ENCODE measurements at regions not wholly inside any gene's neighbourhood (a gene's known extent, or its start where the extent isn't known, plus 50 kb on each side); places are given as distances from the start of the nearest gene placed in this dataset.

DNA sequence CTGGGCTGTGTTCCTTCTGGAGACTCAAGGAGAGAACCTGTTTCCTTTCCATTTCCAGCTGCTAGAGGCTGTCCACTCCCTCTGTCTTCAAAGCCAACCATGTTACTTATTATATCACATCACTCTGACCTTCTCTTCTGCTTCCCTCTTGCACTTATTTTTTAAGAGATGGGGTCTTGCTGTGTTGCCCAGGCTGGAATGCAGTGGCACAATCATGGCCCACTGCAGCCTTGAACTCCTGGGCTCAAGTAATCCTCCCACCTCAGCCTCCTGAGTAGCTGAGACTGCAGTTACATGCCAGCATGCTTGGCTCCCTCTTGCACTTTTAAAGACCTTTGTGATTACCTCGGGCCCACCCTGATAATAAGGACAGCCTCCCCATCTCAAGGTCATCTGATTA lies 160.0 kb upstream of the DTNBP1 start:
- no peak for TF ChIP-seq EZH2phosphoT487 (IDR thresholded peaks at IDR 0.05; ENCODE audit: low read depth)
- TF ChIP-seq, protein P1, sequence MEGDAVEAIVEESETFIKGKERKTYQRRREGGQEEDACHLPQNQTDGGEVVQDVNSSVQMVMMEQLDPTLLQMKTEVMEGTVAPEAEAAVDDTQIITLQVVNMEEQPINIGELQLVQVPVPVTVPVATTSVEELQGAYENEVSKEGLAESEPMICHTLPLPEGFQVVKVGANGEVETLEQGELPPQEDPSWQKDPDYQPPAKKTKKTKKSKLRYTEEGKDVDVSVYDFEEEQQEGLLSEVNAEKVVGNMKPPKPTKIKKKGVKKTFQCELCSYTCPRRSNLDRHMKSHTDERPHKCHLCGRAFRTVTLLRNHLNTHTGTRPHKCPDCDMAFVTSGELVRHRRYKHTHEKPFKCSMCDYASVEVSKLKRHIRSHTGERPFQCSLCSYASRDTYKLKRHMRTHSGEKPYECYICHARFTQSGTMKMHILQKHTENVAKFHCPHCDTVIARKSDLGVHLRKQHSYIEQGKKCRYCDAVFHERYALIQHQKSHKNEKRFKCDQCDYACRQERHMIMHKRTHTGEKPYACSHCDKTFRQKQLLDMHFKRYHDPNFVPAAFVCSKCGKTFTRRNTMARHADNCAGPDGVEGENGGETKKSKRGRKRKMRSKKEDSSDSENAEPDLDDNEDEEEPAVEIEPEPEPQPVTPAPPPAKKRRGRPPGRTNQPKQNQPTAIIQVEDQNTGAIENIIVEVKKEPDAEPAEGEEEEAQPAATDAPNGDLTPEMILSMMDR (IDR thresholded peaks at IDR 0.05; ENCODE audit: low read depth, low read length) = no peak
- Histone ChIP-seq H3K79me2 (ENCODE audit: low read length) (no peaks in the 10 kb centered on the region), H3K36me3 (replicated peaks; ENCODE audit: low read depth, low read length) (no peaks in the 10 kb centered on the region), H3K27ac (ENCODE audit: low read length) (no peak overlapping the region), H2AFZ (ENCODE audit: low read depth, low read length) (no peak overlapping the region), H3K27me3 (ENCODE audit: low read depth, low read length) (0 out of 2 replicates have a peak, but pooled peaks cover 8% of the 10 kb centered on the region), H3K9me3 (ENCODE audit: insufficient read depth, low read length) (no peaks in the 10 kb centered on the region), H3K9ac (ENCODE audit: low read length) (no peak overlapping the region), H3K4me2 (ENCODE audit: low read length) (no peak overlapping the region), H3K4me1 (ENCODE audit: low read length) (peaks cover 23% of the 10 kb centered on the region), H4K20me1 (ENCODE audit: insufficient read depth, low read length) (no peaks in the 10 kb centered on the region), H3K4me3 (ENCODE audit: low read length) (no peak overlapping the region)

DNA sequence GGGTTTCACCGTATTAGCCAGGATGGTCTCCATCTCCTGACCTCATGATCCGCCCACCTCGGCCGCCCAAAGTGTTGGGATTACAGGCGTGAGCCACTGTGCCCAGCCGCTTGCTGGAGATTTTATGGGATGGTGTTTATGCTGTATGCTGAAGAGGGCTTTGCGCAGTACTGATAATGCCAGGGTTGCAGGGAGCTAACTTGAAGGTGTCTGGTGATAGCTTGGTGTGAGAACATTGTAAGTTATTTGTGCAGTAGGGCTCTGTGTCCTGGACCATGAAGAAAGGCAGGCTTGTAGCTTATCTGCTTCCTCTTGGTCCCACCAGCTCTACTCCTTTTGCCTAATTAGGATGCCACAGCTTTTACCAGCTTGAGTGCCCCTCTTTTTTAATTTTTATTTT lies 157.0 kb upstream of the DTNBP1 start:
- no peaks in the 10 kb centered on the region for H4K20me1 ChIP-seq (ENCODE audit: insufficient read depth, low read length)
- H3K4me3 ChIP-seq (ENCODE audit: low read length) = no peak overlapping the region
- H3K4me1 ChIP-seq (ENCODE audit: low read length) = peaks cover 19% of the 10 kb centered on the region
- no peak overlapping the region for H3K4me2 ChIP-seq (ENCODE audit: low read length)
- no peak overlapping the region for H3K9ac ChIP-seq (ENCODE audit: low read length)
- H2AFZ ChIP-seq (ENCODE audit: low read depth, low read length) = no peak overlapping the region
- H3K36me3 ChIP-seq (replicated peaks; ENCODE audit: low read depth, low read length) = no peaks in the 10 kb centered on the region
- H3K79me2 ChIP-seq (ENCODE audit: low read length) = no peaks in the 10 kb centered on the region
- no peaks in the 10 kb centered on the region for H3K9me3 ChIP-seq (ENCODE audit: insufficient read depth, low read length)
- H3K27ac ChIP-seq (ENCODE audit: low read length) = no peak overlapping the region
- H3K27me3 ChIP-seq (ENCODE audit: low read depth, low read length) = 0 out of 2 replicates have a peak, but pooled peaks cover 8% of the 10 kb centered on the region
- TF ChIP-seq EZH2phosphoT487 (IDR thresholded peaks at IDR 0.05; ENCODE audit: low read depth) = no peak

DNA sequence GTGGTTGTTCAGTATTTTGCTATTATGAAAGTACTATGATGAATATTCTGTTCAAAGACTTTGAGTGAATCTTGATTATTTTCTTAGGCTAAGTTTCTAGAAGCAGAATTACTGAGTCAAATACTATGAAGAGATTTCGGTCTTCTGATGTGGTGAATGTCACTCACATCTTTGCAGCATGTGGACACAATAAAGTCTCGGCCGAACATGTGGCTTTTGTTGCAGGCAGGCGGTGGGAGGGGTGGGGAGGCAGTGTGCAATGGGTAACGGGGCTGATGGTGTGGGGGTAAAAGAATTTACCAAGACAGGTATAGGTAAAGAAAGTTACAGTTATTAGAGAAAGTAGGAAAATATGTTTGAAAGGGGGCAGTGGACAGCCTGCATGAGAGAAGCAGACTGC lies 156.4 kb upstream of the DTNBP1 start:
- 0 out of 2 replicates have a peak, but pooled peaks cover 8% of the 10 kb centered on the region for H3K27me3 ChIP-seq (ENCODE audit: low read depth, low read length)
- no peaks in the 10 kb centered on the region for H3K9me3 ChIP-seq (ENCODE audit: insufficient read depth, low read length)
- no peak overlapping the region for H2AFZ ChIP-seq (ENCODE audit: low read depth, low read length)
- no peaks in the 10 kb centered on the region for H3K79me2 ChIP-seq (ENCODE audit: low read length)
- H3K27ac ChIP-seq (ENCODE audit: low read length) = no peak overlapping the region
- TF ChIP-seq EZH2phosphoT487 (IDR thresholded peaks at IDR 0.05; ENCODE audit: low read depth) = no peak
- TF ChIP-seq, protein P1 (IDR thresholded peaks at IDR 0.05; ENCODE audit: low read depth, low read length) = no peak
- H4K20me1 ChIP-seq (ENCODE audit: insufficient read depth, low read length) = no peaks in the 10 kb centered on the region
- no peak overlapping the region for H3K4me3 ChIP-seq (ENCODE audit: low read length)
- peaks cover 13% of the 10 kb centered on the region for H3K4me1 ChIP-seq (ENCODE audit: low read length)
- no peak overlapping the region for H3K4me2 ChIP-seq (ENCODE audit: low read length)
- no peak overlapping the region for H3K9ac ChIP-seq (ENCODE audit: low read length)
- H3K36me3 ChIP-seq (replicated peaks; ENCODE audit: low read depth, low read length) = no peaks in the 10 kb centered on the region

DNA sequence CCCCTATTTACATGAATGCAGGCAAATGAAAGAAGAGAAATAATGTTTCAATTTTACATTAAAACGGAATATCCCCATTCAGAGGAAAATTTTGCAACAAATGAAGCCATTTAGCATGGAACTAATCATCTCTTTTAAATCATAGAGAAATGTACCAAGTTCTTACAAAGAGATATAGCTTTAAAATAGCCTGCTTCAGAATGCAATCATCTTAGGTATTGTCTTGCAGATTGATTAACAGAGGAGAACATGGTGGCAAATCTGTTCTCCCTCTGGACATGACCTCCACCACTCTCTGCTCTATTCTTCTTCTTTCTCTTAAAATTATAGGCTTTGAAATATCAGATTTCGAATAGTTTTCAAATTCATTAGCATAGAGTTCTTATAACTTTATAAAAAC lies 155.7 kb upstream of the DTNBP1 start:
- no peak overlapping the region for H3K9ac ChIP-seq (ENCODE audit: low read length)
- H4K20me1 ChIP-seq (ENCODE audit: insufficient read depth, low read length) = no peaks in the 10 kb centered on the region
- no peak for TF ChIP-seq EZH2phosphoT487 (IDR thresholded peaks at IDR 0.05; ENCODE audit: low read depth)
- TF ChIP-seq, protein P1 (IDR thresholded peaks at IDR 0.05; ENCODE audit: low read depth, low read length) = no peak
- peaks cover 12% of the 10 kb centered on the region for H3K4me1 ChIP-seq (ENCODE audit: low read length)
- H3K27ac ChIP-seq (ENCODE audit: low read length) = no peak overlapping the region
- no peak overlapping the region for H2AFZ ChIP-seq (ENCODE audit: low read depth, low read length)
- no peaks in the 10 kb centered on the region for H3K36me3 ChIP-seq (replicated peaks; ENCODE audit: low read depth, low read length)
- H3K9me3 ChIP-seq (ENCODE audit: insufficient read depth, low read length) = no peaks in the 10 kb centered on the region
- no peak overlapping the region for H3K4me3 ChIP-seq (ENCODE audit: low read length)
- H3K4me2 ChIP-seq (ENCODE audit: low read length) = no peak overlapping the region
- 0 out of 2 replicates have a peak, but pooled peaks cover 8% of the 10 kb centered on the region for H3K27me3 ChIP-seq (ENCODE audit: low read depth, low read length)
- no peaks in the 10 kb centered on the region for H3K79me2 ChIP-seq (ENCODE audit: low read length)
